ENCODE measurements at regions not wholly inside any gene's neighbourhood (a gene's known extent, or its start where the extent isn't known, plus 50 kb on each side); places are given as distances from the start of the nearest gene placed in this dataset.

DNA sequence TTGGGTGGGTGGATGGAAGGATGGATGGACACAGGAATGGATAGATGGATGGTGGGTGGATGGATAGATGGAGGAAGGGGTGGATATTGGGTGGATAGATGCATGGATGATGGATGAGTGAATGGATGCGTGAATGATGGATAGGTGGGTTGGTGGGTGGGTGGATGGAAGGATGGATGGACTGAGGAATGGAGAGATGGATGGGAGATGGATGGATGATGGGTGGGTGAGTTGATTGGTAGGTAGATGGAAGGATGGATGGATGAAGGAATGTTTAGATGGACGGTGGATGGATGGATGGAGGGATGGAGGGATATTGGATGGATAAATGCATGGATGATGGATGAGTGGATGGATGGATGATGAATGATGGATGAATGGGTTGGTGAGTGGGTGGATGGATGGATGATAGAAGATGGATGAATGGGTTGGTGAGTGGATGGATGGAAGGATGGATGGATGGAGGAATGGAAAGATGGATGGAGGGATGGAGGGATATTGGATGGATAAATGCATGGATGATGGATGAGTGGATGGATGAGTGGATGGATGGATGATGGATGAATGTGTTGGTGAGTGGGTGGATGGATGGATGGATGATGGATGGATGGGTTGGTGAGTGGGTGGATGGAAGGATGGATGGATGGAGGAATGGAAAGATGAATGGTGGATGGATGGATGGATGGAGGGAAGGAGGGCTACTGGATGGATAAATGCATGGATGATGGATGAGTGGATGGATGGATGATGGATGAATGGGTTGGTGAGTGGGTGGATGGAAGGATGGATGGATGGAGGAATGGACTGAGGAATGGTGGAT, 50.4 kb upstream of the GRPEL1 start:
- DNase-seq (ENCODE audit: extremely low spot score), result no peak
- CTCF ChIA-PET, result no interaction called here
- TF ChIP-seq, protein P1, sequence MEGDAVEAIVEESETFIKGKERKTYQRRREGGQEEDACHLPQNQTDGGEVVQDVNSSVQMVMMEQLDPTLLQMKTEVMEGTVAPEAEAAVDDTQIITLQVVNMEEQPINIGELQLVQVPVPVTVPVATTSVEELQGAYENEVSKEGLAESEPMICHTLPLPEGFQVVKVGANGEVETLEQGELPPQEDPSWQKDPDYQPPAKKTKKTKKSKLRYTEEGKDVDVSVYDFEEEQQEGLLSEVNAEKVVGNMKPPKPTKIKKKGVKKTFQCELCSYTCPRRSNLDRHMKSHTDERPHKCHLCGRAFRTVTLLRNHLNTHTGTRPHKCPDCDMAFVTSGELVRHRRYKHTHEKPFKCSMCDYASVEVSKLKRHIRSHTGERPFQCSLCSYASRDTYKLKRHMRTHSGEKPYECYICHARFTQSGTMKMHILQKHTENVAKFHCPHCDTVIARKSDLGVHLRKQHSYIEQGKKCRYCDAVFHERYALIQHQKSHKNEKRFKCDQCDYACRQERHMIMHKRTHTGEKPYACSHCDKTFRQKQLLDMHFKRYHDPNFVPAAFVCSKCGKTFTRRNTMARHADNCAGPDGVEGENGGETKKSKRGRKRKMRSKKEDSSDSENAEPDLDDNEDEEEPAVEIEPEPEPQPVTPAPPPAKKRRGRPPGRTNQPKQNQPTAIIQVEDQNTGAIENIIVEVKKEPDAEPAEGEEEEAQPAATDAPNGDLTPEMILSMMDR (IDR thresholded peaks at IDR 0.05; ENCODE audit: control extremely low read depth, extremely low read depth, low read depth, missing control alignments), result no peak
- POLR2A ChIA-PET, result no interaction called here
